WTC11 (cell line): ENCODE measurements at regions not wholly inside any gene's neighbourhood (a gene's known extent, or its start where the extent isn't known, plus 50 kb on each side); places are given as distances from the start of the nearest gene placed in this dataset.

Experiments used
- ATAC-seq: fragments of 200-7000 bp; cut with Tn5 transposase; 2 replicates; pipeline ENCODE4 v1.10.0; 2021; ENCODE audit warnings: mild to moderate bottlenecking, moderate library complexity
- CTCF ChIA-PET: fragments of 300-600 bp; sonication (Branson Sonifier 250); formaldehyde crosslinking; loops from one replicate; lab custom pipeline; 2021; ENCODE audit warnings: antibody characterized with exemption; lab: Charles Lee
- POLR2A ChIA-PET: fragments of 350-600 bp; sonication (Branson Sonifier 250); formaldehyde crosslinking; loops from one replicate; lab custom pipeline; 2021; ENCODE audit warnings: antibody characterized with exemption; lab: Charles Lee
- DNase-seq: peaks from one replicate; pipeline ENCODE4 v3.0.0; 2021; ENCODE audit warnings: low spot score
- H3K27ac Mint-ChIP-seq: 2 replicates; pipeline ENCODE4 v1.8.0; 2021; ENCODE audit warnings: mixed read lengths
- H3K27me3 Mint-ChIP-seq: 2 replicates; pipeline ENCODE4 v1.8.0; 2021; ENCODE audit warnings: low read depth, mild to moderate bottlenecking, moderate library complexity, mixed read lengths
- H3K36me3 Mint-ChIP-seq: 2 replicates; pipeline ENCODE4 v1.8.0; 2021; ENCODE audit warnings: mixed read lengths
- H3K4me1 Mint-ChIP-seq: 2 replicates; pipeline ENCODE4 v1.8.0; 2022; ENCODE audit warnings: mixed read lengths
- H3K4me3 Mint-ChIP-seq: 2 replicates; pipeline ENCODE4 v1.8.0; 2021; ENCODE audit warnings: mild to moderate bottlenecking, moderate library complexity, mixed read lengths
- H3K9me3 Mint-ChIP-seq: 2 replicates; pipeline ENCODE4 v1.8.0; 2021; ENCODE audit warnings: mixed read lengths
- CDX4 ChIP-seq: fragments of 250-450 bp; sonication (Bioruptor Pico); IDR thresholded peaks from 2 replicates; pipeline ENCODE4 v1.9.0; 2021; ENCODE audit warnings: moderate library complexity, mild to moderate bottlenecking, inconsistent platforms, borderline replicate concordance
- E2F1 ChIP-seq: sonication (generic); formaldehyde crosslinking; IDR thresholded peaks from 2 replicates; pipeline ENCODE4 v1.8.0; 2022; ENCODE audit warnings: mild to moderate bottlenecking, missing genetic modification reagents
- GABPB1 ChIP-seq: sonication (generic); formaldehyde crosslinking; IDR thresholded peaks from 2 replicates; pipeline ENCODE4 v1.8.1; 2023; ENCODE audit warnings: mild to moderate bottlenecking, missing genetic modification reagents
- HMGA2 ChIP-seq: fragments of 250-450 bp; sonication (Bioruptor Pico); IDR thresholded peaks from 2 replicates; pipeline ENCODE4 v1.4.0; 2021; ENCODE audit warnings: mild to moderate bottlenecking, moderate library complexity
- IRF2 ChIP-seq: sonication (generic); formaldehyde crosslinking; IDR thresholded peaks from 2 replicates; pipeline ENCODE4 v1.8.0; 2022; ENCODE audit warnings: low read depth, missing genetic modification reagents, borderline replicate concordance
- MXD4 ChIP-seq: fragments of 250-450 bp; sonication (Bioruptor Pico); IDR thresholded peaks from 2 replicates; pipeline ENCODE4 v1.8.0; 2021; ENCODE audit warnings: mild to moderate bottlenecking, moderate library complexity, borderline replicate concordance
- OVOL2 ChIP-seq: fragments of 250-450 bp; sonication (Bioruptor Pico); IDR thresholded peaks from 2 replicates; pipeline ENCODE4 v1.9.0; 2021; ENCODE audit warnings: mild to moderate bottlenecking, borderline replicate concordance
- RORB ChIP-seq: fragments of 250-450 bp; sonication (Bioruptor Pico); IDR thresholded peaks from 2 replicates; pipeline ENCODE4 v1.9.0; 2021; ENCODE audit warnings: mild to moderate bottlenecking
- SP1 ChIP-seq: sonication (generic); formaldehyde crosslinking; conservative IDR thresholded peaks from 2 replicates; pipeline ENCODE4 v1.8.1; 2022; ENCODE audit warnings: missing genetic modification reagents
- TP53 ChIP-seq: sonication (generic); formaldehyde crosslinking; IDR thresholded peaks from 2 replicates; pipeline ENCODE4 v1.8.1; 2023; ENCODE audit warnings: mild to moderate bottlenecking, missing genetic modification reagents
- ZBTB21 ChIP-seq: sonication (generic); formaldehyde crosslinking; IDR thresholded peaks from 2 replicates; pipeline ENCODE4 v1.8.1; 2023; ENCODE audit warnings: mild to moderate bottlenecking, missing genetic modification reagents, borderline replicate concordance
- ZBTB43 ChIP-seq: sonication (generic); formaldehyde crosslinking; IDR thresholded peaks from 2 replicates; pipeline ENCODE4 v1.8.1; 2023; ENCODE audit warnings: mild to moderate bottlenecking, missing genetic modification reagents
- ZNF219 ChIP-seq: sonication (generic); formaldehyde crosslinking; IDR thresholded peaks from 2 replicates; pipeline ENCODE4 v1.8.0; 2023; ENCODE audit warnings: missing genetic modification reagents, mild to moderate bottlenecking, borderline replicate concordance
- ZNF512 ChIP-seq: sonication (generic); formaldehyde crosslinking; IDR thresholded peaks from 2 replicates; pipeline ENCODE4 v1.8.1; 2022; ENCODE audit warnings: missing genetic modification reagents, borderline replicate concordance
- TF ChIP-seq, protein P1 (sequence below): sonication (generic); formaldehyde crosslinking; IDR thresholded peaks from 2 replicates; pipeline ENCODE4 v1.8.0; 2023; ENCODE audit warnings: missing genetic modification reagents
- TF ChIP-seq, protein P2 (sequence below): sonication (generic); formaldehyde crosslinking; IDR thresholded peaks from 2 replicates; pipeline ENCODE4 v1.8.1; 2023; ENCODE audit warnings: mild to moderate bottlenecking, missing genetic modification reagents

DNA sequence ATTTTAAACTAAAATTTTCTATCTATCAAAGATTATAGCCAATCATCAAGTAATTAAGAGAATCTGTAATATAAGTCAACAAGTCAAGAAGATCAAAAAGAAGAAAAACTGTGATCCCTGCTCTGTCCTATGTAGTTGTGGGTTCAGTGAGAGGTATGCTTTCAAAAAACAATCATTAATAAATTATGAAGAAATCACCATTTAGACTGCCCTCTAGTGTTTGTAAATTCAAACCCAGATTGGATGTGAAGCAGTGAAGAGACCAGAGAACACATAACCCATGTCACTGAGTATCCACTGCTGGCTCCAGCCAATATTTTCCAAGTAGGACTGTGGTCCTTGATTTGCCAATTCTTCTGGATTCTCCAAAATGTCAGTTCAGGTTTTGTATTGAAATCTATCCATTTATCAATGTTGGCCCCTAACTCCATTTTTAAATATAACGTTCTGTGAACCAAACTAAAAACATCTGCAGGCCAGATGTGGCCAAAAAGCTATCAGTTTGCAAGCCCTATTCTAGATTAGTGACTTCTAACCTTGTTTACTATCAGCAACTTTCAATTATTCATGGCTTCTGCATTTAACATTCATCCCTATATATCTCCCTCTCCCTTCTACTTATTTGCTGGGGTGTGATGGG lies 467.5 kb upstream of the CXADR start (continued):
- TF ChIP-seq, protein P1, sequence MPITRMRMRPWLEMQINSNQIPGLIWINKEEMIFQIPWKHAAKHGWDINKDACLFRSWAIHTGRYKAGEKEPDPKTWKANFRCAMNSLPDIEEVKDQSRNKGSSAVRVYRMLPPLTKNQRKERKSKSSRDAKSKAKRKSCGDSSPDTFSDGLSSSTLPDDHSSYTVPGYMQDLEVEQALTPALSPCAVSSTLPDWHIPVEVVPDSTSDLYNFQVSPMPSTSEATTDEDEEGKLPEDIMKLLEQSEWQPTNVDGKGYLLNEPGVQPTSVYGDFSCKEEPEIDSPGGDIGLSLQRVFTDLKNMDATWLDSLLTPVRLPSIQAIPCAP (CRISPR knock-in tag), result no peak
- TF ChIP-seq RORB (CRISPR knock-in tag) (no peak), ZNF219 (no peak), ZNF512 (CRISPR knock-in tag) (no peak), E2F1 (CRISPR knock-in tag) (no peak)

DNA sequence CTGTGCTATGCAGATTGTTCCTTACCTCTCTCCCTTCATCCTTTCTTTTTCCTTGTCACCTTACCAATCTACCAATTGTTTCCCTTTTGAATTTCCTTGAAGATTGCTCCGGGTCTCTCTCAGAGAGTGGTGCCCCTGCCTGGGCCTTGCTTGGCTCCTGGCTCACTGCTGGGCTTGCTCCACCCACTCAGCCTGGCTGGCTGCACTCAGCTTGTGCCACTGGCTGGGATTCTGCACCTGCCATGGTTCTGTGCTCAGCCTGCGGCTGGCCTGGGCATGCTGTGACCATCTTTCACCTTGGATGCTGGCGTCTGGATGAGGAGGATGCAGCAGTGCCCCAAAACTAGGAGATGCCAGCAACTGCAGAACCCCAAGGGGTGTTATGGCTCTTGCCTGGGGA lies 463.9 kb upstream of the CXADR start:
- Mint-ChIP-seq H3K9me3 (peaks cover 10% of the 10 kb centered on the region), H3K4me1 (peaks cover 50% of the 10 kb centered on the region), H3K4me3 (no peak overlapping the region), H3K27me3 (no peaks in the 10 kb centered on the region), H3K27ac (peak overlapping the region; percentile 35), H3K36me3 (peaks cover 6% of the 10 kb centered on the region; the same call in 1 of the 2 replicates)
- ATAC-seq (peak; percentile 56), DNase-seq (no peak)
- TF ChIP-seq SP1 (CRISPR knock-in tag) (no peak), CDX4 (CRISPR knock-in tag) (no peak), OVOL2 (CRISPR knock-in tag) (no peak), MXD4 (CRISPR knock-in tag) (no peak), ZBTB21 (CRISPR knock-in tag) (no peak), GABPB1 (CRISPR knock-in tag) (no peak), TP53 (no peak), HMGA2 (CRISPR knock-in tag) (no peak), ZNF219 (no peak), IRF2 (CRISPR knock-in tag) (no peak), ZBTB43 (CRISPR knock-in tag) (no peak)
- TF ChIP-seq, protein P2, sequence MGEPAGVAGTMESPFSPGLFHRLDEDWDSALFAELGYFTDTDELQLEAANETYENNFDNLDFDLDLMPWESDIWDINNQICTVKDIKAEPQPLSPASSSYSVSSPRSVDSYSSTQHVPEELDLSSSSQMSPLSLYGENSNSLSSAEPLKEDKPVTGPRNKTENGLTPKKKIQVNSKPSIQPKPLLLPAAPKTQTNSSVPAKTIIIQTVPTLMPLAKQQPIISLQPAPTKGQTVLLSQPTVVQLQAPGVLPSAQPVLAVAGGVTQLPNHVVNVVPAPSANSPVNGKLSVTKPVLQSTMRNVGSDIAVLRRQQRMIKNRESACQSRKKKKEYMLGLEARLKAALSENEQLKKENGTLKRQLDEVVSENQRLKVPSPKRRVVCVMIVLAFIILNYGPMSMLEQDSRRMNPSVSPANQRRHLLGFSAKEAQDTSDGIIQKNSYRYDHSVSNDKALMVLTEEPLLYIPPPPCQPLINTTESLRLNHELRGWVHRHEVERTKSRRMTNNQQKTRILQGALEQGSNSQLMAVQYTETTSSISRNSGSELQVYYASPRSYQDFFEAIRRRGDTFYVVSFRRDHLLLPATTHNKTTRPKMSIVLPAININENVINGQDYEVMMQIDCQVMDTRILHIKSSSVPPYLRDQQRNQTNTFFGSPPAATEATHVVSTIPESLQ (CRISPR knock-in tag), result no peak
- TF ChIP-seq, protein P1 (CRISPR knock-in tag), result no peak
- CTCF ChIA-PET, result no interaction called here
- POLR2A ChIA-PET, result no interaction called here
